ENCODE measurements at regions not wholly inside any gene's neighbourhood (a gene's known extent, or its start where the extent isn't known, plus 50 kb on each side); places are given as distances from the start of the nearest gene placed in this dataset.

DNA sequence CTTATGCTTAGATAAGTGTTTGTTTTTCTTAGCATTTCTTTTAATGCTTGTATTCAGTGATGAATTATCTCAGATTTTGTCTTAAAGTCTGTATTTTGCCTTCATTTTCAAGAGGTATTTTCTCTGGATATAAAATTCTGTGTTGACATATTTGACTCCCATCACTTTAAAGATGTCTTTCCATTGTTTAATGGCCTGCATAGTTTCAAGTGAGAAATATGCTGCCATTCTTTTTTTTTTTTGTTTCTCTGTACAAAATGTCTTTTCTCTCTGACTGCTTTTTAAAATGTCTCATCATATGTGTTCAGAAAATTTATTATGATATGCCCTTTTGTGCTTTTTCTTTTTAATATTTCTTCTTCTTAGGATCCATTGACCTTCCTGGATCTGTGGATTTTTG lies 578.0 kb upstream of the NOX3 start:
- TF ChIP-seq, protein P1, sequence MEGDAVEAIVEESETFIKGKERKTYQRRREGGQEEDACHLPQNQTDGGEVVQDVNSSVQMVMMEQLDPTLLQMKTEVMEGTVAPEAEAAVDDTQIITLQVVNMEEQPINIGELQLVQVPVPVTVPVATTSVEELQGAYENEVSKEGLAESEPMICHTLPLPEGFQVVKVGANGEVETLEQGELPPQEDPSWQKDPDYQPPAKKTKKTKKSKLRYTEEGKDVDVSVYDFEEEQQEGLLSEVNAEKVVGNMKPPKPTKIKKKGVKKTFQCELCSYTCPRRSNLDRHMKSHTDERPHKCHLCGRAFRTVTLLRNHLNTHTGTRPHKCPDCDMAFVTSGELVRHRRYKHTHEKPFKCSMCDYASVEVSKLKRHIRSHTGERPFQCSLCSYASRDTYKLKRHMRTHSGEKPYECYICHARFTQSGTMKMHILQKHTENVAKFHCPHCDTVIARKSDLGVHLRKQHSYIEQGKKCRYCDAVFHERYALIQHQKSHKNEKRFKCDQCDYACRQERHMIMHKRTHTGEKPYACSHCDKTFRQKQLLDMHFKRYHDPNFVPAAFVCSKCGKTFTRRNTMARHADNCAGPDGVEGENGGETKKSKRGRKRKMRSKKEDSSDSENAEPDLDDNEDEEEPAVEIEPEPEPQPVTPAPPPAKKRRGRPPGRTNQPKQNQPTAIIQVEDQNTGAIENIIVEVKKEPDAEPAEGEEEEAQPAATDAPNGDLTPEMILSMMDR (IDR thresholded peaks at IDR 0.05) = no peak
- TF ChIP-seq POLR2A (IDR thresholded peaks at IDR 0.05) = no peak

All from body of pancreas (tissue), 4 donors.